SK-N-SH treated with all-trans-retinoic acid at 6 μM for 48 hours (cell line): ENCODE measurements at regions not wholly inside any gene's neighbourhood (a gene's known extent, or its start where the extent isn't known, plus 50 kb on each side); places are given as distances from the start of the nearest gene placed in this dataset.
"Not testable (repeated sequence)": the region's sequence is repeated elsewhere in the genome, so short reads cannot be mapped to it uniquely, and the experiment has no call there.

Experiments
- ATAC-seq: fragments of 200-7000 bp; cut with Tn5 transposase; 3 replicates; pipeline ENCODE4 v1.9.1; 2020; ENCODE audit warnings: mild to moderate bottlenecking, moderate library complexity
- ARNTL ChIP-seq: fragments of 450-650 bp; formaldehyde crosslinking; IDR thresholded peaks from 2 replicates; pipeline ENCODE4 v1.5.0; 2020; ENCODE audit warnings: low read depth, mild to moderate bottlenecking, moderate library complexity, borderline replicate concordance
- BACH2 ChIP-seq: fragments of 250-450 bp; sonication (Bioruptor Pico); IDR thresholded peaks from 2 replicates; pipeline ENCODE4 v1.9.0; 2021; ENCODE audit warnings: mild to moderate bottlenecking, borderline replicate concordance
- CREB5 ChIP-seq: fragments of 250-450 bp; sonication (Bioruptor Pico); IDR thresholded peaks from 2 replicates; pipeline ENCODE4 v1.5.1; 2020; ENCODE audit warnings: low read depth, mild to moderate bottlenecking, moderate library complexity
- CSDC2 ChIP-seq: fragments of 250-450 bp; sonication (Bioruptor Pico); IDR thresholded peaks from 2 replicates; pipeline ENCODE4 v1.5.0; 2020; ENCODE audit warnings: mild to moderate bottlenecking, moderate library complexity
- CSRNP3 ChIP-seq: fragments of 250-450 bp; sonication (Bioruptor Pico); IDR thresholded peaks from 2 replicates; pipeline ENCODE4 v1.5.1; 2021; ENCODE audit warnings: mild to moderate bottlenecking, moderate library complexity
- ESRRG ChIP-seq: fragments of 250-450 bp; sonication (Bioruptor Pico); IDR thresholded peaks from 2 replicates; pipeline ENCODE4 v1.6.1; 2021; ENCODE audit warnings: mild to moderate bottlenecking
- GLIS3 ChIP-seq: fragments of 250-450 bp; sonication (Bioruptor Pico); IDR thresholded peaks from 2 replicates; pipeline ENCODE4 v1.5.0; 2020; ENCODE audit warnings: mild to moderate bottlenecking, moderate library complexity
- ISL1 ChIP-seq: fragments of 250-450 bp; sonication (Bioruptor Pico); IDR thresholded peaks from 2 replicates; pipeline ENCODE4 v2.1.2; 2022; ENCODE audit warnings: mild to moderate bottlenecking, moderate library complexity
- OSR1 ChIP-seq: fragments of 250-450 bp; sonication (Bioruptor Pico); IDR thresholded peaks from 2 replicates; pipeline ENCODE4 v1.8.0; 2022; ENCODE audit warnings: moderate library complexity, mild to moderate bottlenecking, inconsistent platforms
- PATZ1 ChIP-seq: fragments of 250-450 bp; sonication (Bioruptor Pico); IDR thresholded peaks from 2 replicates; pipeline ENCODE4 v1.8.0; 2020; ENCODE audit warnings: mild to moderate bottlenecking, moderate library complexity, borderline replicate concordance
- POU6F1 ChIP-seq: fragments of 250-450 bp; sonication (Bioruptor Pico); IDR thresholded peaks from 2 replicates; pipeline ENCODE4 v1.8.0; 2021; ENCODE audit warnings: low read depth, mild to moderate bottlenecking, moderate library complexity, borderline replicate concordance
- PPARA ChIP-seq: fragments of 250-450 bp; sonication (Bioruptor Pico); IDR thresholded peaks from 2 replicates; pipeline ENCODE4 v1.5.0; 2020; ENCODE audit warnings: mild to moderate bottlenecking, borderline replicate concordance
- SNAI2 ChIP-seq: fragments of 250-450 bp; sonication (Bioruptor Pico); IDR thresholded peaks from 2 replicates; pipeline ENCODE4 v1.5.0; 2020; ENCODE audit warnings: mild to moderate bottlenecking, moderate library complexity
- TCF4 ChIP-seq: fragments of 250-450 bp; sonication (Bioruptor Pico); IDR thresholded peaks from 2 replicates; pipeline ENCODE4 v1.8.0; 2021; ENCODE audit warnings: mild to moderate bottlenecking, moderate library complexity, borderline replicate concordance
- TOX ChIP-seq: fragments of 250-450 bp; sonication (Bioruptor Pico); IDR thresholded peaks from 2 replicates; pipeline ENCODE4 v1.8.0; 2021; ENCODE audit warnings: mild to moderate bottlenecking, moderate library complexity, borderline replicate concordance
- TSHZ2 ChIP-seq: fragments of 250-450 bp; sonication (Bioruptor Pico); IDR thresholded peaks from 2 replicates; pipeline ENCODE4 v1.5.0; 2020; ENCODE audit warnings: mild to moderate bottlenecking, moderate library complexity
- ZC3H10 ChIP-seq: fragments of 250-450 bp; sonication (Bioruptor Pico); IDR thresholded peaks from 2 replicates; pipeline ENCODE4 v1.5.1; 2021; ENCODE audit warnings: mild to moderate bottlenecking, moderate library complexity
- ZFP3 ChIP-seq: fragments of 250-450 bp; sonication (Bioruptor Pico); IDR thresholded peaks from 2 replicates; pipeline ENCODE4 v1.5.0; 2020; ENCODE audit warnings: mild to moderate bottlenecking, moderate library complexity
- ZNF565 ChIP-seq: fragments of 450-650 bp; formaldehyde crosslinking; conservative IDR thresholded peaks from 2 replicates; pipeline ENCODE4 v1.5.0; 2020; ENCODE audit warnings: low read depth, mild to moderate bottlenecking, moderate library complexity
- ZNF70 ChIP-seq: fragments of 450-650 bp; formaldehyde crosslinking; IDR thresholded peaks from 2 replicates; pipeline ENCODE4 v1.5.0; 2020; ENCODE audit warnings: mild to moderate bottlenecking, moderate library complexity
- ZNF8 ChIP-seq: fragments of 450-650 bp; formaldehyde crosslinking; IDR thresholded peaks from 2 replicates; pipeline ENCODE4 v1.5.0; 2020; ENCODE audit warnings: mild to moderate bottlenecking, moderate library complexity

GRCh38 chr14:71558943-71559342 lies 373.3 kb upstream of the RGS6 start:
- ATAC-seq = not testable (repeated sequence)

GRCh38 chr14:71560751-71561150 lies 371.5 kb upstream of the RGS6 start:
- TF ChIP-seq OSR1 (no peak), POU6F1 (CRISPR knock-in tag) (no peak), TCF4 (CRISPR knock-in tag) (no peak), BACH2 (no peak), PPARA (no peak), ARNTL (no peak), SNAI2 (CRISPR knock-in tag) (no peak), PATZ1 (no peak), ZC3H10 (CRISPR knock-in tag) (no peak), CSDC2 (CRISPR knock-in tag) (no peak), ZFP3 (no peak), ESRRG (CRISPR knock-in tag) (no peak), TOX (CRISPR knock-in tag) (no peak), GLIS3 (no peak)
- TF ChIP-seq, all 23 proteins: peak for 0
- ATAC-seq = no peak

GRCh38 chr14:71563492-71564153 lies 368.6 kb upstream of the RGS6 start:
- no peak; the same call in 2 of the 3 replicates for ATAC-seq
- TF ChIP-seq ZNF565 (CRISPR knock-in tag) = no peak
- TF ChIP-seq ISL1 (CRISPR knock-in tag) = no peak
- TF ChIP-seq TOX (CRISPR knock-in tag) = no peak
- no peak for TF ChIP-seq CREB5 (CRISPR knock-in tag)
- TF ChIP-seq TSHZ2 (CRISPR knock-in tag) = no peak
- no peak for TF ChIP-seq CSRNP3 (CRISPR knock-in tag)
- TF ChIP-seq POU6F1 (CRISPR knock-in tag) = no peak
- TF ChIP-seq ZNF8 (CRISPR knock-in tag) = no peak
- no peak for TF ChIP-seq OSR1
- no peak for TF ChIP-seq ARNTL
- TF ChIP-seq ZNF70 (CRISPR knock-in tag) = no peak
- TF ChIP-seq ZC3H10 (CRISPR knock-in tag) = no peak
